NCI-H128 (cell line): ENCODE measurements at regions not wholly inside any gene's neighbourhood (a gene's known extent, or its start where the extent isn't known, plus 50 kb on each side); places are given as distances from the start of the nearest gene placed in this dataset.

ENCODE experiments used
- DNase-seq: peaks from one replicate; lab custom pipeline; 2025; ENCODE audit not compliant: unreplicated experiment; lab: John Stamatoyannopoulos, UW

GRCh38 chr9:79237861-79238260 lies 333.9 kb upstream of the TLE4 start:
- no peak for DNase-seq

GRCh38 chr9:79240774-79241173 lies 331.0 kb upstream of the TLE4 start:
- no peak for DNase-seq

GRCh38 chr9:79242489-79242888 lies 329.3 kb upstream of the TLE4 start:
- no peak for DNase-seq

DNA sequence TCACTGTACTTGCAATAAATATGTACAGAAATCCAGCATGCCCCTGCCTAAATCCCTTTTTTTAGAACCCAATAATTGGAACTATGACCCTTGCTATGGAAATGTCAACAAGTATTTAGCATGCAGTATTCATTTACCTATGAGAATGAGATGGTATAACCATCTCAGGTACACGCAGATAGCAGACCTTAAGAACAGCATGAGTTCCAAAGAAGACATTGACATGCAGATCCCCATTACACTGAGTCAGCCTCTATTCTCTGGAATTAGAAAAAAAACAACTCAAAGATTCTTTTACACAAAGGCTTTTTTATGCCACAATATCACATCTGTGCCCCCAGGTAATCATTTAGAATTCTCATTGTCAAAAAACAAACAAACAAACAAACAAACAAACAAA lies 325.6 kb upstream of the TLE4 start:
- DNase-seq: no peak

- no peak for DNase-seq
These were observed 324.7 kb upstream of the TLE4 start for GRCh38 chr9:79247021-79247420.

DNA sequence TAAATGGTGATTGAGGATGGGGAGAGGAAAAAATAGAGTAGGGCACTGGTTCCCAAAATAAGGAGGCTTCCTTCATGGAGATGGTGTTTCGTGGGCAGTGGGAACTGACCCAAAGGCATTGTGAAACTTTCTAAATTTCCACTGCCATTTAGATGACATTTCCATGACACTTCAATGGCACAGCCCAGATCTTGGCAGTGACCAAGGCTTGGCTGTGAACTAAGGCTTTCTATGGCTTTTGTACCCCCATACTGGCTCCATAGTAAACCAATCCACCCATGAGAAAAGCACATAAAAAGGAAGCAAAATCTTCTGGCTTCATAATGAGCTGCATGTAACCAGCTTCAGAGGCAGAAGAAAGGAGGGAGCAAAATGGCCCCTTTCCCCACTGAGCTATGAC lies 321.0 kb upstream of the TLE4 start:
- no peak for DNase-seq

DNA sequence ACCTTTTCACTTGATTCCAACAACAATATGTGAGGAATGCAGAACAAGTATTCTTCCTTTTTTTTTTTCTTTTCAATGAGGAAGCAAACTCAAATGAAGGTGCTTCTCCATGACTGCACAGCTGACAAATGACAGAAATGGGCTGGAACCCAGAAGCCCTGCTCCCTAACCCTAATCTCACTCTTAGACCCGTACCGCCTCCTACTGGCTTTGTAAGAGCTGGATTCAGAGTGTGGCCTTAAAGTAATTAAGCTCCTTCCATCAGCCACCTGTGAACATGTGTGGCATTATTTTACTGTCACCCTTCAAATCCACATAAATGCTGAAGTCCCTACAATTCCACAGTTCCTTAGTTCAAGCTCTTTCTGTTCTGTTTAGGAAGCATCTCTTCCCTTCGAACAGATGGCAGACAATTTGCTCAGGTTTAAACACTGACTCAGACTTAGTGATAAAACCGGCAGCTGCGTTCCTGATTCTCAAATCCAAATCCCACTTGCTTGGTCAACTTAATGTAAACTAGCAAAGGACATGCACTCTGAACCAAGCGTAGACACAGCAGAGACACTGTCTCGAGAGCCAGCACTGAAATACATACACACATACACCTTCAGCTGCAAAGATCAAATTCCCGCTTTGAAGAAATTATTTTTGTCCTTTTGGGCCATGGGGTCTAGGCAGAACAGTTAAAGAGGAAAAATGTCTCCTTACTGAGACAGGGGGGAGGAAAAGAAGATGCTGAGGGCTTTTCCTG lies 316.7 kb upstream of the TLE4 start:
- DNase-seq: no peak

- no peak for DNase-seq
These were observed 316.0 kb upstream of the TLE4 start for GRCh38 chr9:79255651-79256260.

DNA sequence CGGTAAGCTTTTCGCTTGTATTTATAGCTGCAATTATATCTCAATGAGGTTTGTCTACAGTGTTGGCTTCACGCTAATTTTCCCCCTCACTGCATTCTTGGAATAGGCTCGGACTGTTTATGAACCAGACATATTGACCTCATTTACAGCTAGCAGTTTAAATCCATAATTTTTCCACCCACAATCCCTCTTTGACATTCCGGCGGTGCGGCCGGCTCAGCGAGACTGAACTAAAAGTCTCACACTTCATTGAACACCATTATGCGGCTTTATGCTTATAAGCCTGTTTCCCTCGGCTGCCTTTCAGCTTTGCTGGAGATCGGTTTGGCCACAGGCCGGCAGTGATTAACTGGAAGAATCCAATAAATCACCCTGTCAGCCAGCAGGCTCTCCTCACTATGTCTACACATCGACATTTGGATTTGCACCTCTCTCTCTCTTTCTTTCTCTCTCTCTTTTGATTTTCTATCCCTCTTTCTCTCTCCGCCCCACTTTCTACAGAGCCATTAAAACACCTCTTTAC lies 315.0 kb upstream of the TLE4 start:
- DNase-seq: peak; percentile 69

- no peak for DNase-seq
These were observed 314.5 kb upstream of the TLE4 start for GRCh38 chr9:79257228-79257781.

GRCh38 chr9:79257790-79258351 lies 313.9 kb upstream of the TLE4 start:
- no peak for DNase-seq

- DNase-seq: no peak
These were observed 311.9 kb upstream of the TLE4 start for GRCh38 chr9:79259858-79260257.

DNA sequence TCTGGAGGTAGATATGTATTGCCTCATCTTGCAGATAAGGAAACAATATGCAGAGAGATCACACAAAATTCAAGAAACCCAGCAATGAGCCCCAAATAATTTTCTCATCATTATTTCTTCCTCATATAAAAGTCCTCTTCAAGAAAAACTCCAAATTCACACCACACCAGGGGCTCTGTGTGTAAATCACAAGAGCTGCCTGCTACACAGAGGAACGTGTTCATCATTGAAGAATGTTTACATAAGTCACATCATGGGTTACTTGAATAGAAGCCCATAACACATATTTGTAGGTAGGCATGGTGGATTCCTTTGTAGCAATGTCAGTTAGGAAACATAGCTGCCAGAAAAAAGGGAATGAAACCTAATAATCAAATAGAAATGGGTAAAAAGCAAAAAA lies 308.1 kb upstream of the TLE4 start:
- no peak for DNase-seq

GRCh38 chr9:79264041-79264440 lies 307.7 kb upstream of the TLE4 start:
- no peak for DNase-seq

GRCh38 chr9:79264511-79265355 lies 307.0 kb upstream of the TLE4 start:
- DNase-seq: no peak

GRCh38 chr9:79266986-79267385 lies 304.8 kb upstream of the TLE4 start:
- no peak for DNase-seq

DNA sequence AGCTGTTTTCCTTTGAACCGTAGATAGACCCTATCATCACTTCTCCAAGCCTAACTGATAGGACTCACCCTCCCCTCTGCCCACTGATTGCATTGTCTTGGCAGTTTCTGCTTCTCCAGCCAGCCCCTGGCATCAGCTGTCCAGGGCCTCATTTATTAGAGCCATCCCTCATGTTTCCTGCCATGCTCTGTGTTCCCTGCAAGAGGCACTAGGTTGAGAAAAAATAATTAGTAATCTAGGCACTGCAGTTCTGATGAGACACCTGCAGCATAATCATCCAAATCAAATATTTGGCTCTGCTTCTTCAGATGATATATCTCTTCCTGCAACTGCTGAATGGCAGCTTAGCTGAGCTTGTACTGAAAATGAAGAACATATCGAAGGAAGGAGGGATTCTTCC lies 303.0 kb upstream of the TLE4 start:
- no peak for DNase-seq

DNA sequence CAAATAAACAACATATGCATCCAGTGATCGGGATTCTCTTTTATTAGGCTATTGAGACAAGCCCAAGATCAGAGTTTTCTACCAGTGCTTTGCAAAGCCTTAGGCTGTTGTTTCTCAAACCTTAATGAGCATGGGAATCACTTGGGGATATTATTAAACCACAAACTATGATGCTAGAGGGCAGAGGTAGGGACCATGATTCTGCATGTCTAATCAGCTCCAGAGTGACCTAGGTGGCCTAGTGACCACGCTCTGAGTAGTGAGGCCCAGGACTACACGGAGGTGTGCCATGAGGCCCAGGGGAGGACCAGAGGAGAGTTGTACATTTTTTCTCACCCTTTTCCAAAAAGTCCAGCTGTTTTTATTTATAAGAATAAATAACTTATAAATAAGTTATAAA lies 298.5 kb upstream of the TLE4 start:
- no peak for DNase-seq

GRCh38 chr9:79279356-79279755 lies 292.4 kb upstream of the TLE4 start:
- no peak for DNase-seq

- DNase-seq: no peak
These were observed 291.1 kb upstream of the TLE4 start for GRCh38 chr9:79280691-79281090.

DNA sequence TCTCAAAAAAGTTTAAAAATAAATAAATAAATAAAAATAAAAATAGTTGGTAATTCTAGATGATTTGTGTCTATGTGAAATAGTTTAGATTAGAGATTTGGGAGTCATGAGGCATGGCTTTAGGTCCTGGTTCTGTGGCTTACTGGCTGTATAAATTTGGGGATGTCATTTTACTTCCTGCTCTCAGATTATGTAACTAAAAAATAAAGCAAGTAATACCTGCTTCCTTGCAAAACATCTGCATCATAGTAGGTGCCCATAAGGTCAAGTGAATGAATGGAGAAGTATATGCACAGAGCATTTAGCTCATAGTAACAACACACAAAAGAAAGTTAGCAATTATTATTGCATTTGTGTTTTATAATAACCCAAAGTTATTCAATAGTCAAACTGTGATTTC lies 287.7 kb upstream of the TLE4 start:
- DNase-seq: no peak
